CMK (cell line): ENCODE measurements at regions not wholly inside any gene's neighbourhood (a gene's known extent, or its start where the extent isn't known, plus 50 kb on each side); places are given as distances from the start of the nearest gene placed in this dataset.
"Not testable (repeated sequence)": the region's sequence is repeated elsewhere in the genome, so short reads cannot be mapped to it uniquely, and the experiment has no call there.

Experiments
- DNase-seq: peaks from one replicate; pipeline ENCODE4 v3.0.0-alpha.2; 2010; ENCODE audit warnings: low read depth

GRCh38 chr11:134944131-134944530 is 532.1 kb upstream of the B3GAT1 start:
- no peak for DNase-seq

GRCh38 chr11:134943544-134943943 is 531.5 kb upstream of the B3GAT1 start:
- no peak for DNase-seq

- DNase-seq = no peak
These were observed 530.6 kb upstream of the B3GAT1 start for GRCh38 chr11:134942681-134943080.

GRCh38 chr11:134941936-134942600 is 530.0 kb upstream of the B3GAT1 start:
- not testable (repeated sequence) for DNase-seq

GRCh38 chr11:134941326-134941725 is 529.3 kb upstream of the B3GAT1 start:
- DNase-seq = no peak

GRCh38 chr11:134940441-134941126 is 528.5 kb upstream of the B3GAT1 start:
- DNase-seq = no peak

- no peak for DNase-seq
These were observed 527.9 kb upstream of the B3GAT1 start for GRCh38 chr11:134939905-134940304.

- DNase-seq = no peak
These were observed 527.0 kb upstream of the B3GAT1 start for GRCh38 chr11:134939031-134939430.

- no peak for DNase-seq
These were observed 526.2 kb upstream of the B3GAT1 start for GRCh38 chr11:134938212-134938611.

- not testable (repeated sequence) for DNase-seq
These were observed 525.2 kb upstream of the B3GAT1 start for GRCh38 chr11:134937193-134937592.

- DNase-seq = no peak
These were observed 520.7 kb upstream of the B3GAT1 start for GRCh38 chr11:134932761-134933160.

- no peak for DNase-seq
These were observed 513.4 kb upstream of the B3GAT1 start for GRCh38 chr11:134925432-134925831.

- no peak for DNase-seq
These were observed 511.4 kb upstream of the B3GAT1 start for GRCh38 chr11:134923441-134923840.

GRCh38 chr11:134921938-134922337 is 509.9 kb upstream of the B3GAT1 start:
- DNase-seq = no peak

- DNase-seq = no peak
These were observed 509.0 kb upstream of the B3GAT1 start for GRCh38 chr11:134920851-134921608.

- DNase-seq = no peak
These were observed 504.6 kb upstream of the B3GAT1 start for GRCh38 chr11:134916421-134917213.

- no peak for DNase-seq
These were observed 503.8 kb upstream of the B3GAT1 start for GRCh38 chr11:134915881-134916280.

- DNase-seq = no peak
These were observed 503.2 kb upstream of the B3GAT1 start for GRCh38 chr11:134915212-134915611.

GRCh38 chr11:134913999-134914590 is 502.1 kb upstream of the B3GAT1 start:
- DNase-seq = no peak

- no peak for DNase-seq
These were observed 501.3 kb upstream of the B3GAT1 start for GRCh38 chr11:134913391-134913790.

GRCh38 chr11:134911514-134912180 is 499.6 kb upstream of the B3GAT1 start:
- no peak for DNase-seq
